CD14-positive monocyte (primary cell): ENCODE measurements at regions not wholly inside any gene's neighbourhood (a gene's known extent, or its start where the extent isn't known, plus 50 kb on each side); places are given as distances from the start of the nearest gene placed in this dataset.

ENCODE experiments used
- DNase-seq, 3 donors: peaks; one replicate each; pipeline ENCODE4 v3.0.0-alpha.2; 2011 to 2022
- H2AFZ ChIP-seq: 2 replicates; pipeline ENCODE4 v1.6.0; 2012; ENCODE audit warnings: mild to moderate bottlenecking, low read depth, low read length, inconsistent platforms; ENCODE audit not compliant: insufficient read depth, poor library complexity, severe bottlenecking
- H3K27ac ChIP-seq, 2 donors: 1 replicate in 1 of 2; 2 replicates in 1 of 2; pipeline ENCODE4 v1.5.1; 2012 to 2013; ENCODE audit warnings: low read length in 2 of 2, control low read depth in 1 of 2, inconsistent platforms in 1 of 2, low read depth in 1 of 2, mild to moderate bottlenecking in 1 of 2
- H3K27me3 ChIP-seq, 2 donors: one replicate each; pipeline versions ENCODE4 v1.6.0 to v1.6.1; 2011 to 2013; ENCODE audit warnings: low read length in 2 of 2; ENCODE audit not compliant: control insufficient read depth in 2 of 2, insufficient read depth in 2 of 2
- H3K36me3 ChIP-seq, 2 donors: replicated peaks in 1 of 2; 1 replicate in 1 of 2; 2 replicates in 1 of 2; pipeline versions ENCODE4 v1.5.1 to v1.6.1; 2012 to 2013; ENCODE audit warnings: low read length in 2 of 2, control low read depth in 1 of 2, inconsistent platforms in 1 of 2, mild to moderate bottlenecking in 1 of 2; ENCODE audit not compliant: insufficient read depth in 2 of 2, control insufficient read depth in 1 of 2
- H3K4me1 ChIP-seq, 2 donors: 1 replicate in 1 of 2; 2 replicates in 1 of 2; pipeline versions ENCODE4 v1.5.1 to v1.6.1; 2012 to 2013; ENCODE audit warnings: low read length in 2 of 2, control low read depth in 1 of 2, inconsistent platforms in 1 of 2, mild to moderate bottlenecking in 1 of 2, moderate library complexity in 1 of 2; ENCODE audit not compliant: insufficient read depth in 2 of 2, control insufficient read depth in 1 of 2
- H3K4me2 ChIP-seq: replicated peaks from 2 replicates; pipeline ENCODE3; 2012; ENCODE audit warnings: low read length, moderate library complexity, mild to moderate bottlenecking; ENCODE audit not compliant: poor library complexity, severe bottlenecking; ENCODE audit errors: extremely low read depth
- H3K4me3 ChIP-seq, 3 experiments: fragments of 200-600 bp in 1 of 3; sonication (generic) in 1 of 3; replicated peaks in 1 of 3; 1 replicate in 2 of 3; 2 replicates in 1 of 3; pipeline ENCODE4 v1.5.1; 2011 to 2013; ENCODE audit warnings: low read length in 3 of 3, mild to moderate bottlenecking in 3 of 3, control low read depth in 2 of 3, low read depth in 2 of 3, inconsistent platforms in 1 of 3, moderate library complexity in 1 of 3
- H3K79me2 ChIP-seq: 2 replicates; pipeline ENCODE4 v1.6.0; 2012; ENCODE audit warnings: mild to moderate bottlenecking, control low read depth, inconsistent platforms, low read length, moderate library complexity; ENCODE audit not compliant: insufficient read depth
- H3K9ac ChIP-seq: 2 replicates; pipeline ENCODE4 v1.6.0; 2017; ENCODE audit warnings: low read length, mild to moderate bottlenecking; ENCODE audit not compliant: insufficient read depth, poor library complexity, severe bottlenecking
- H3K9me3 ChIP-seq, 2 donors: replicated peaks in 1 of 2; 1 replicate in 1 of 2; 2 replicates in 1 of 2; pipeline versions ENCODE4 v1.5.1 to v1.6.1; 2012 to 2013; ENCODE audit warnings: low read length in 2 of 2, control low read depth in 1 of 2; ENCODE audit not compliant: control insufficient read depth in 1 of 2, insufficient read depth in 1 of 2
- H4K20me1 ChIP-seq: 2 replicates; pipeline ENCODE4 v1.6.0; 2012; ENCODE audit warnings: mild to moderate bottlenecking, low read length, control low read depth, moderate library complexity; ENCODE audit not compliant: insufficient read depth
- H3K27ac Mint-ChIP-seq, 7 donors: one replicate each; pipeline ENCODE4 v1.8.0; 2020; ENCODE audit warnings: mild to moderate bottlenecking in 7 of 7, mixed read lengths in 7 of 7, moderate library complexity in 6 of 7, inconsistent platforms in 2 of 7
- H3K27me3 Mint-ChIP-seq, 3 donors: one replicate each; pipeline ENCODE4 v1.8.0; 2021 to 2022; ENCODE audit warnings: low read depth in 3 of 3, mild to moderate bottlenecking in 3 of 3, mixed read lengths in 3 of 3, moderate library complexity in 3 of 3, inconsistent platforms in 1 of 3
- H3K36me3 Mint-ChIP-seq, 2 donors: one replicate each; pipeline ENCODE4 v1.8.0; 2020; ENCODE audit warnings: mixed read lengths in 2 of 2, inconsistent platforms in 1 of 2, mild to moderate bottlenecking in 1 of 2
- H3K4me1 Mint-ChIP-seq: one replicate; pipeline ENCODE4 v1.8.0; 2020; ENCODE audit warnings: mild to moderate bottlenecking, mixed read lengths
- H3K4me3 Mint-ChIP-seq, 2 donors: one replicate each; pipeline ENCODE4 v1.8.0; 2020; ENCODE audit warnings: mild to moderate bottlenecking in 2 of 2, mixed read lengths in 2 of 2, moderate library complexity in 1 of 2
- H3K9me3 Mint-ChIP-seq, 7 donors: one replicate each; pipeline ENCODE4 v1.8.0; 2020 to 2022; ENCODE audit warnings: mixed read lengths in 7 of 7, mild to moderate bottlenecking in 6 of 7, moderate library complexity in 6 of 7, inconsistent platforms in 2 of 7
- CTCF ChIP-seq: fragments of 200-600 bp; IDR thresholded peaks from one replicate; pipeline ENCODE4 v1.8.0; 2022; ENCODE audit warnings: antibody characterized with exemption, mild to moderate bottlenecking
- WGBS: methylation state at CpG from one replicate; pipeline ENCODE4 v1.1.5; 2013; ENCODE audit warnings: missing lambda C conversion rate; ENCODE audit not compliant: insufficient coverage; 5-methylcytosine and 5-hydroxymethylcytosine counted together
- intact Hi-C, 2 donors: fragments of 100-400 bp; cut with micrococcal nuclease; formaldehyde crosslinking; loops; one replicate each; pipeline versions ENCODE4 v1.15.0 to v1.15.1; 2023

- Mint-ChIP-seq H3K9me3 (peaks cover 0 to 5% (median 0%) of the 10 kb centered on the region in 7 donors), H3K4me3 (no peak overlapping the region), H3K27me3 (peaks cover 1 to 3% (median 3%) of the 10 kb centered on the region in 3 donors), H3K27ac (no peak overlapping the region), H3K36me3 (no peaks in the 10 kb centered on the region), H3K4me1 (no peaks in the 10 kb centered on the region)
- no peak overlapping the region for H3K27ac ChIP-seq
- no peak for TF ChIP-seq CTCF
- no peaks in the 10 kb centered on the region for H4K20me1 ChIP-seq
- no peak overlapping the region for H2AFZ ChIP-seq
- no peaks in the 10 kb centered on the region for H3K79me2 ChIP-seq
- H3K4me2 ChIP-seq, result no peak overlapping the region
- DNase-seq, result no peak
- no peak overlapping the region for H3K4me3 ChIP-seq
- no peak overlapping the region for H3K9ac ChIP-seq
- H3K9me3 ChIP-seq, result no peaks in the 10 kb centered on the region
- no peaks in the 10 kb centered on the region for H3K36me3 ChIP-seq
- 75% methylated on average over 6 of the region's 6 CpGs for WGBS
- intact Hi-C loops, result no loop called here
- no peaks in the 10 kb centered on the region for H3K4me1 ChIP-seq
- H3K27me3 ChIP-seq, result no peaks in the 10 kb centered on the region
Observed at GRCh38 chr14:98217530-98217929, 1054.5 kb downstream of the BCL11B start.

- TF ChIP-seq CTCF, result no peak
- intact Hi-C loops, result no loop called here
- 84% methylated on average over 4 of the region's 4 CpGs for WGBS
Observed at GRCh38 chr14:98218218-98218617, 1053.8 kb downstream of the BCL11B start.

More at GRCh38 chr14:98218218-98218617, 1053.8 kb downstream of the BCL11B start:
- Histone ChIP-seq H3K36me3 (no peaks in the 10 kb centered on the region), H3K4me1 (no peaks in the 10 kb centered on the region), H3K9me3 (no peaks in the 10 kb centered on the region), H3K9ac (no peak overlapping the region), H3K4me3 (no peak overlapping the region), H3K27ac (no peak overlapping the region), H2AFZ (no peak overlapping the region), H4K20me1 (no peaks in the 10 kb centered on the region), H3K79me2 (no peaks in the 10 kb centered on the region), H3K27me3 (no peaks in the 10 kb centered on the region), H3K4me2 (no peak overlapping the region)
- no peaks in the 10 kb centered on the region for H3K4me1 Mint-ChIP-seq
- H3K27ac Mint-ChIP-seq, result no peak overlapping the region
- peaks cover 0 to 5% (median 2%) of the 10 kb centered on the region in 7 donors for H3K9me3 Mint-ChIP-seq
- no peaks in the 10 kb centered on the region for H3K36me3 Mint-ChIP-seq
- no peak for DNase-seq
- peaks cover 1 to 3% (median 3%) of the 10 kb centered on the region in 3 donors for H3K27me3 Mint-ChIP-seq
- H3K4me3 Mint-ChIP-seq, result no peak overlapping the region
